HG02759 (cell line): ENCODE measurements at regions not wholly inside any gene's neighbourhood (a gene's known extent, or its start where the extent isn't known, plus 50 kb on each side); places are given as distances from the start of the nearest gene placed in this dataset.

Source experiments
- ATAC-seq: cut with Tn5 transposase; IDR thresholded peaks from one replicate; pipeline ENCODE4 v1.9.1; 2021; ENCODE audit warnings: mild to moderate bottlenecking, moderate library complexity; ENCODE audit not compliant: unreplicated experiment

- ATAC-seq, result no peak
Measured at GRCh38 chr3:62975566-62975965, 100.3 kb upstream of the CADPS start.

DNA sequence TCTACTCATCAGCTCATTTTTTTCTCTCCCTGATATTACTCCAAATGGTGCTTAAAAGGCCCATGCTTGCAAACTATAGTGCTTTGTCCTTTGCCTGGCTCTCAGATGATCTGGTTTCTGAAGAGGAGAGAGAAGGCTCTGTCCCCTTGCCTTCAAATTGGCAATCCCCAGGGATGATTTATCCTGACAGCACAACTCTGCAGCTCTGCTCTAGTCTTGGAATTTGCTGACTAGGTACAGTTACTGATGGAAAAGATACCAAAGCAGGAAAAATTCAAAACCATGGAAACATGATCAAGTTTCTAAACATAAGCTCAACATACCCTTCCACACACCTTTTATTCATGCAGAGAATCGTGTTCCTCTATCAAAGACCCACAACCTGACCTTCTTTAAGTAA, 106.7 kb upstream of the CADPS start:
- ATAC-seq, result no peak

GRCh38 chr3:62982795-62983455, 107.7 kb upstream of the CADPS start:
- ATAC-seq, result no peak

- ATAC-seq, result no peak
Measured at GRCh38 chr3:62986061-62986460, 110.8 kb upstream of the CADPS start.

GRCh38 chr3:62987721-62988120, 112.5 kb upstream of the CADPS start:
- no peak for ATAC-seq

- no peak for ATAC-seq
Measured at GRCh38 chr3:62990704-62991413, 115.6 kb upstream of the CADPS start.

DNA sequence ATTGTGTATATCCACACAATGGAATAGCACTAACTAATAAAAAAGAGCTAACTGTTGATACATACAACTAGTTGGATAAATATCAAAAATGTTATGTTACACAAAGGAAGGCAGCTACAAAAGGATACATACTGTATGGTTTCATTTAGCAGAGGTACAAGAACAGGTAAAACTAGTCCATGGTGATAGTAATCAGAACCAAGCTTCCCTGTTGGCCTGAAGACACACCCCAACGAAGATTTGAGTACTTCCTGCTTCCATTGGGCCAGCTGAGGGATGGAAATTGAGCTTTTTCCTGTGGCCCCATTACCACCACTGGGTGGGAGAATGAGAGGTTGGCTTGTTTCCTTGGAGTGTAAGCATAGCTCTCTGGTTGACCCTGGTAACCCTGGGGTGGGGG, 117.3 kb upstream of the CADPS start:
- ATAC-seq, result no peak

DNA sequence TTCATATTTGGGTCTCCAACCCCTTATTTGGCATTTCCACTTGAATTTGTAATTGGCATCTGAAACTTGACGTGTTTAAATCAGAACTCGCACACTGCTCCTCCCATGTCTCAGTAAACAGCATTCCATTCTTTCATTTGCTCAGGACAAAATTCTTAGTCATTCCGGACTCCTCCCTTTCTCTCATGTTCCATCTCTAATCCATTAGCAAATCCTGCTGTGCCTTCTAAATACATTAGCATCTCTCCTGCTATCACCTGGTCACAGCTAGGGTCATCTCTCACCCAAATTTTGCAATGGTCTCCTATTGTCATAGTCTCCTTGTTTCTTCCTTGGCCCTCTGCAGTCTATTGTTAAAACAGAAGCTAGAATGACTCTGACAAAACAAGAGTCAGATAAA, 119.9 kb upstream of the CADPS start:
- ATAC-seq, result no peak

DNA sequence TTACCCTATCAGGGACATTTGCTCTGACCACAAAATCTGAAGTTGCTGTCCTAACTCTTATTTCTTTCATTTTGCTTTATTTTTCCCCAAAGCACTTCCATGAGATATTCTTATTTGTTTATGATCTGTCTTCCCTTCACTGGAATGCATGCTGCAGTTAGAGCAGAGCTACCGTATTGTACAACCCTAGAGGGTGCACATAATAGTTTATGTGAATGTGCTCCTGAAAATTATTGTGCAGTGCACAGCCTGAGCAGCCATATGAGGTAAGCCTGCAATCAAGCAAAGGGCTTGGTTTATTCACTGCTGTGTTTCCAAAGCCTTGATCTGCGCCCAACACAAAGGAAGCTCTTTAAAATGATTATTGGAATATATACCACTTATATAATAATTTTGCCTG, 120.3 kb upstream of the CADPS start:
- no peak for ATAC-seq

DNA sequence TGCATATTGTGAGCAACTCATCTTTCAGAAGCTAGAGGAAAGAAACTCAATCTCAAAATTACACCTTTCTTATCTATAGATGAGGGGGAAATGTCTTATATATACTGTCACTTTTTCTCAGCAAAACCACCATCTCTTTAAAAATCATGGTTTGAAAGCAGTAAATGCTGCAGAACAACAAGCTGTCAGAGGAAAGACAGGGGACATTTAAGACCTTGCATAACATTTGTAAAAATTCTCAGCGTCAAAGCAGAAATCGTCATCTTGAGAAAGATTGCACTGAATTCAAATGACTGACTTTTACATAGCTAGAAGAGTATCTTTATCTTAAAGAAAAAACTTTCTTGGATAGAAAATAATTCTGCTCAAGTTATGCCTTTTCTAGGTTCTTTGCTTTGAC, 122.2 kb upstream of the CADPS start:
- no peak for ATAC-seq

- no peak for ATAC-seq
Measured at GRCh38 chr3:62999158-62999557, 123.9 kb upstream of the CADPS start.

GRCh38 chr3:62999791-63000190, 124.6 kb upstream of the CADPS start:
- no peak for ATAC-seq

GRCh38 chr3:63004448-63004847, 129.2 kb upstream of the CADPS start:
- no peak for ATAC-seq

DNA sequence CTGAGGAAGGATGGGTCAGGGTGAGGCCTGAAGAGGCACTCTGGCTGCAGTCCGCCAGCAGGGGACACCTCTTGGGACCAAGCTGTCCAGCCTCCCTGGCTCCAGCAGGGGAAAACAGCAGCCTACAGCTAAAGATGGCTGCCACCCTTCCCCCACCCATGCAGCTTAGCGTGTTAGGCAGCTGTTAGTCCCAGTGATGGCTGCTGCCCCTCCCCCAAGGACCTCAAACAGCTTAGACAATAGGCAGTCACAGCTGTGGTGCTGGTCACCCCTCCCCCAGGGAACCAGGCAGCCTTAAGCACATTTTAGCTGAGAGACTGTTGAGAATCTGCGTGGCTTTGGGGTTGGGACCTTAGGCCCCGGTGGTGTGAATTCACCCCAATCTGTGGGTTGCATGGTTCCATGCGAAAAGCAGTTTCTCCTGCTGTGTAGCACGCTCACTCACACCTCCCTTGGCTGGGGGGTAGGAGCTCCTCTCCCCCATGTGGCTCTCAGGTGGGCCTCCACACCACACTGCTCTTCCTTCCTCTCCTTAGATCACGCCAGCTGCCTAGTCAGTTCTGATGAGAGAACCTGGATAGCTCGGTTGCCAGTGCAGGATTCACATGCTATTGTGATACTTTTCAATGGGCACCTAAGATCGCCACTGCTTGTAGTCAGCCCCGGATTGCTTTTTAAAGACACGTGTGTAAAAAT, 140.5 kb upstream of the CADPS start:
- ATAC-seq, result no peak

DNA sequence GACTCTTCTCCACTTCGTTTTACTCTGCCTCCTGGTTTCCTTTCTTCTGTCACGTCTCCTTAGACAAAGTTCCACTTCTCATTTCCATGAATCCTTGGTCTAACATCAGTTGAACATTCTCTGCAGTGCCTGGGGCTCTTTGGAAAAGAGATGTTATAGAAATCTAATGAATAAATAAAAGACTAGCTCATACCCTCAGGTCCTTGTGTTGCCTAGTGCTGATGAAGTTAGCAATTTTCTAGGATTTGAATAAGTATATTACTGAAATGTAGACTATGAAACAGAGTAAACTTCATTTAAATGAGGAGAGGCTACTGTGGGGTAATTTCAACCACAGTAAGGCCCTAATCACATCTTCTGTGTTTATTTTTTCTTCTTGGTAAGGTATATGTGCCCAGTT, 146.9 kb upstream of the CADPS start:
- ATAC-seq, result no peak

DNA sequence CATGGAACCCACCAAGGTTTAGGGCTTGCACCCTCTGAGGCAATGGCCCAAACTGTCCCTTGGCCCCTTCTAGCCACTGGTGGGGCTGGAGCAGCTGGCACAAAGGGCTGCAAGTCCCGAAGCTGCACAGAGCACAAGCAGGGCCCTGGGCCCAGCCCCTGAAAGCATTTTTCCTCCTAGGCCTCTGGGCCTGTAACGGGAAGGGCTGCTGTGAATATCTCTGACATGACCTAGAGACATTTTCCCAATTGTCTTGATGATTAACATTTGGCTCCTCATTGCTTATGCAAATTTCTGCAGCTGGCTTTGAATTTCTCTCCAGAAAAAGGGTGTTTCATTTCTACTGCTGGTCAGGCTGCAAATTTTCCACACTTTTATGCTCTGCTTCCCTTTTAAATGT, 151.5 kb upstream of the CADPS start:
- no peak for ATAC-seq

DNA sequence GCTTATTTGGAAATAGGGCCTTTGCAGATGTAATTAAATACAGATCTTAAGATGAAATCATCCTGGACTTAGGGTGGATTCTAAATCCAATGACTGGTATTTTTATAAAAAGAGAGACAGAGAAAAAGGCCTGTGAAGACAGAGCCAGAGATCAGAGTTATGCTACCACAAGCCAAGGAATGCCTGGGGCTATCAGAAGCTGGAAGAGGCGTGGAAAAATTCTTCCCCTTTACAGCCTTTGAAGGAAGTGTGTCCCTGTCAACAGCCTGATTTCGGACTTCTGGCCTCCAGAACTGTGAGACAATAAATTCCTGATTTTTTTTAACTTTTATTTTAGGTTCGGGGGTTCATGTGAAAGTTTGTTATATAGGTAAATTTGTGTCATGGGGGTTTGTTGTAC, 154.1 kb upstream of the CADPS start:
- ATAC-seq, result no peak

DNA sequence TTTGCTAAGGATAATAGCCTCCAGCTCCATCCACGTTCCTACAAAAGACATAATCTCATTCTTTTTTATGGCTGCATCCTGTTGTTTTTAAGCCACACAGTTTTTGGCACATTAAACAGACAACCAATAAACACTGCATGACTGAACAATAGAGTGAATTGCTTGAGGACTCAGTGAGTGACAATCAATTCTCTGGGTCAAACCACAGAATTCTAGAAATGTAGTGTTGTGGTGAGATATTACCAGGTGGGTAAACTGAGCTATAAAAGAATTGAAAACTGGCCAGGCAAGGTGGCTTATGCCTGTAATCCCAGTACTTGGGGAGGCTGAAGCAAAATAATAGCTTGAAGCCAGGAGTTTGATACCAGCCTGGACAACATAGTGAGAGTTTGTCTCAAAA, 154.7 kb upstream of the CADPS start:
- ATAC-seq, result no peak

- no peak for ATAC-seq
Measured at GRCh38 chr3:63030666-63031065, 155.4 kb upstream of the CADPS start.

GRCh38 chr3:63032881-63033280, 157.7 kb upstream of the CADPS start:
- no peak for ATAC-seq

GRCh38 chr3:63034101-63034500, 158.9 kb upstream of the CADPS start:
- ATAC-seq, result no peak

DNA sequence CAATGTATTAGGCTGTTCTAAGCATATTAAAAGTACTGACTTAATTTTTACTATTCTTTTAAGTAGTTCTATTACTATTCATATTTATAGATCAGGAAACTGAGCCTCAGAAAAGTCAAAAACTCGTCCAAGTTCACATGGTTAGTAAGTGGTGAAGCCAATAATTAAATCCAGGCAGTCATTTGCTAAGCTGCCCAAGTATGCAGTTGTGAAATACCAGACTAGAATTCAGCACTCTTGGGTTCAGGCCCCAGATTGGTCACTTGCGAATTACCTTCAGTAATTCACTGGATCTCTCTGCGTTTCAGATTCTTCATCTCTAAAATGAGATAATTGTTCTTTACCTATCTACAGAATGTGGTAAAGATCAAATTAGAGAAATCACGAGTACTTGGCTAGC, 161.9 kb upstream of the CADPS start:
- ATAC-seq, result no peak
